Natural killer cell (primary cell): ENCODE measurements at regions not wholly inside any gene's neighbourhood (a gene's known extent, or its start where the extent isn't known, plus 50 kb on each side); places are given as distances from the start of the nearest gene placed in this dataset.

Experiments used
- ATAC-seq, 3 donors: fragments of 150-1000 bp in 2 of 3; fragments of 200-7000 bp in 1 of 3; cut with Tn5 transposase; 1 replicate in 1 of 3; 2 replicates in 2 of 3; pipeline ENCODE4 v1.10.0; 2021; ENCODE audit warnings: mild to moderate bottlenecking in 2 of 3, moderate library complexity in 2 of 3
- DNase-seq, 2 donors: peaks; one replicate each; pipeline versions ENCODE4 v3.0.0 to v3.0.0-alpha.2; 2013 to 2021; ENCODE audit warnings: mixed read lengths in 1 of 2
- H3K27ac ChIP-seq: one replicate; pipeline ENCODE4 v1.5.1; 2013; ENCODE audit warnings: mild to moderate bottlenecking, low read length
- H3K27me3 ChIP-seq: one replicate; pipeline ENCODE4 v1.6.1; 2013; ENCODE audit warnings: low read length; ENCODE audit not compliant: control insufficient read depth, insufficient read depth
- H3K36me3 ChIP-seq: one replicate; pipeline ENCODE4 v1.6.1; 2013; ENCODE audit warnings: low read length; ENCODE audit not compliant: control insufficient read depth, insufficient read depth
- H3K4me1 ChIP-seq: one replicate; pipeline ENCODE4 v1.6.1; 2013; ENCODE audit warnings: low read length; ENCODE audit not compliant: control insufficient read depth, insufficient read depth
- H3K4me3 ChIP-seq: one replicate; pipeline ENCODE4 v1.5.1; 2013; ENCODE audit warnings: low read length
- H3K9me3 ChIP-seq: one replicate; pipeline ENCODE4 v1.6.1; 2013; ENCODE audit warnings: low read length; ENCODE audit not compliant: control insufficient read depth, insufficient read depth
- H3K27ac Mint-ChIP-seq, 2 donors: one replicate each; pipeline ENCODE4 v1.8.0; 2022; ENCODE audit warnings: mild to moderate bottlenecking in 2 of 2, mixed read lengths in 2 of 2, moderate library complexity in 1 of 2
- H3K27me3 Mint-ChIP-seq, 2 donors: one replicate each; pipeline ENCODE4 v1.8.0; 2022; ENCODE audit warnings: low read depth in 2 of 2, mixed read lengths in 2 of 2
- H3K36me3 Mint-ChIP-seq: one replicate; pipeline ENCODE4 v1.8.0; 2022; ENCODE audit warnings: mixed read lengths
- H3K4me1 Mint-ChIP-seq, 2 donors: one replicate each; pipeline ENCODE4 v1.8.0; 2022; ENCODE audit warnings: mixed read lengths in 2 of 2
- H3K4me3 Mint-ChIP-seq: one replicate; pipeline ENCODE4 v1.8.0; 2022; ENCODE audit warnings: mild to moderate bottlenecking, moderate library complexity, mixed read lengths
- H3K9me3 Mint-ChIP-seq, 2 donors: one replicate each; pipeline ENCODE4 v1.8.0; 2022; ENCODE audit warnings: mixed read lengths in 2 of 2
- WGBS: methylation state at CpG from one replicate; pipeline ENCODE4 v1.1.7; 2013; ENCODE audit warnings: missing lambda C conversion rate; ENCODE audit not compliant: insufficient coverage; 5-methylcytosine and 5-hydroxymethylcytosine counted together
- intact Hi-C: fragments of 100-400 bp; cut with micrococcal nuclease; formaldehyde crosslinking; loops from one replicate; pipeline ENCODE4 v1.14.2; 2022
- TF ChIP-seq, protein P1 (sequence below): fragments of 200-600 bp; IDR thresholded peaks from one replicate; pipeline ENCODE4 v1.8.0; 2022; ENCODE audit warnings: antibody characterized with exemption

DNA sequence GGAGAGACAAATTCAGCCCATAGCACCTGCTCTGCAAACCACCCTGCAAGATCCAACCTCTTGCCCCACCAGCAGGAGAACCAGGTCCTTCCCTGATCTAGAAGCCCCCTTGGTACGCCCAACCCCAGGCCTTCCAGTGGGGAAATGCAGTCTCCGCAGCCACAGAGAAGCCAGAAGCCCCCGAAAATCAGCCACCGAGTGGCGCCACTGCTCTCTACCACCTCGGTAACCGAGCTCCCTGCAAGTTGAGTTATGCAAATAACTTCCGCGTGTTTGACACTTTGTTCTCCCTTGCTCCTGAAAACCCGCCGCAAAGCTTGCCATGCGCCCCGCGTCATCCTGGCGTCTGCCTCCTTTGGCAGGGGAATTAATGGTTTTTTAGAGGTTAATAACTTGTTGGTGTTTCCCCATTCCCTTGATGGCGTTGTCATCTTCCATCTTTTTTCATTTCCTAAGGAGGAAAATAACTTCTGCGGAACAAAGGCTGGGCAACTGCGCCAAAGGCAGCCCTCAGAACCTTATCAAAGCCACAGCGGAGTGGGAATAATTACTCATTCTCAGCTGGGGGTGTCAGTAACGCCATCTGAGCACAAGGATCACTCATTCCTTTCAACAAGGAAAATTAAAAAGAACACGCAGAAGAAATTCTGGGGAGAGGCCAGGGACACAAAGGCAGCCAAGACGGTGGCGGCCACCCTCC is 60.4 kb downstream of the FZD10 start:
- no peak for ATAC-seq
- DNase-seq: no peak
- H3K27ac ChIP-seq: no peak overlapping the region
- no peak overlapping the region for H3K4me3 ChIP-seq
- H3K36me3 ChIP-seq: no peaks in the 10 kb centered on the region
- TF ChIP-seq, protein P1, sequence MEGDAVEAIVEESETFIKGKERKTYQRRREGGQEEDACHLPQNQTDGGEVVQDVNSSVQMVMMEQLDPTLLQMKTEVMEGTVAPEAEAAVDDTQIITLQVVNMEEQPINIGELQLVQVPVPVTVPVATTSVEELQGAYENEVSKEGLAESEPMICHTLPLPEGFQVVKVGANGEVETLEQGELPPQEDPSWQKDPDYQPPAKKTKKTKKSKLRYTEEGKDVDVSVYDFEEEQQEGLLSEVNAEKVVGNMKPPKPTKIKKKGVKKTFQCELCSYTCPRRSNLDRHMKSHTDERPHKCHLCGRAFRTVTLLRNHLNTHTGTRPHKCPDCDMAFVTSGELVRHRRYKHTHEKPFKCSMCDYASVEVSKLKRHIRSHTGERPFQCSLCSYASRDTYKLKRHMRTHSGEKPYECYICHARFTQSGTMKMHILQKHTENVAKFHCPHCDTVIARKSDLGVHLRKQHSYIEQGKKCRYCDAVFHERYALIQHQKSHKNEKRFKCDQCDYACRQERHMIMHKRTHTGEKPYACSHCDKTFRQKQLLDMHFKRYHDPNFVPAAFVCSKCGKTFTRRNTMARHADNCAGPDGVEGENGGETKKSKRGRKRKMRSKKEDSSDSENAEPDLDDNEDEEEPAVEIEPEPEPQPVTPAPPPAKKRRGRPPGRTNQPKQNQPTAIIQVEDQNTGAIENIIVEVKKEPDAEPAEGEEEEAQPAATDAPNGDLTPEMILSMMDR: no peak
- Mint-ChIP-seq H3K4me3 (no peak overlapping the region), H3K36me3 (no peaks in the 10 kb centered on the region), H3K27ac (no peak overlapping the region), H3K9me3 (peaks cover 0 to under 1% of the 10 kb centered on the region in 2 donors), H3K27me3 (peaks cover 0 to 4% of the 10 kb centered on the region in 2 donors), H3K4me1 (no peaks in the 10 kb centered on the region)
- no peaks in the 10 kb centered on the region for H3K4me1 ChIP-seq
- intact Hi-C loops: no loop called here
- H3K9me3 ChIP-seq: no peaks in the 10 kb centered on the region
- no peaks in the 10 kb centered on the region for H3K27me3 ChIP-seq
- 63% methylated on average over 23 of the region's 23 CpGs for WGBS

DNA sequence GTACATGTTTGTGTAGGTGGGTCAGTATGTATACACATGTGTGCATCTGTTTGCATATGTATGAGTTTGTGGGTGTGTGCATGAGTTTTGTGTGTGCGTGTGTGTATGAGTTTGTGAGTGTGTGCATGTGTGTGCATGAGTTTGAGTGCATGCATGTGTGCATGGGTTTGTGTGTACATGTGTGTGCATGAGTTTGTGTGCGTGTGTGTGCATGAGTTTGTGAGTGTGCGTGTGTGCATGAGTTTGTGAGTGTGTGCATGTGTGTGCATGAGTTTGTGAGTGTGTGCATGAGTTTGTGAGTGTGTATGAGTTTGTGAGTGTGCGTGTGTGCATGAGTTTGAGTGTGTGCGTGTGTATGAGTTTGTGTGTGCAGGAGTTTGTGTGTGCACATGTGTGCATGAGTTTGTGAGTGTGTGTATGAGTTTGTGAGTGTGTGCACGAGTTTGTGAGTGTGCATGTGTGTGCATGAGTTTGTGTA is 61.5 kb downstream of the FZD10 start:
- H3K4me1 ChIP-seq: no peaks in the 10 kb centered on the region
- H3K9me3 ChIP-seq: no peaks in the 10 kb centered on the region
- H3K27me3 ChIP-seq: no peaks in the 10 kb centered on the region
- TF ChIP-seq, protein P1: no peak
- intact Hi-C loops: no loop called here
- Mint-ChIP-seq H3K27me3 (peaks cover 4% of the 10 kb centered on the region in 2 donors), H3K27ac (no peak overlapping the region), H3K4me3 (no peak overlapping the region), H3K9me3 (no peaks in the 10 kb centered on the region), H3K4me1 (no peaks in the 10 kb centered on the region), H3K36me3 (no peaks in the 10 kb centered on the region)
- no peak overlapping the region for H3K4me3 ChIP-seq
- no peaks in the 10 kb centered on the region for H3K36me3 ChIP-seq
- 85% methylated on average over 6 of the region's 6 CpGs for WGBS
- ATAC-seq (peak in 1 of 3 donors; percentile 31), DNase-seq (no peak)
- no peak overlapping the region for H3K27ac ChIP-seq

DNA sequence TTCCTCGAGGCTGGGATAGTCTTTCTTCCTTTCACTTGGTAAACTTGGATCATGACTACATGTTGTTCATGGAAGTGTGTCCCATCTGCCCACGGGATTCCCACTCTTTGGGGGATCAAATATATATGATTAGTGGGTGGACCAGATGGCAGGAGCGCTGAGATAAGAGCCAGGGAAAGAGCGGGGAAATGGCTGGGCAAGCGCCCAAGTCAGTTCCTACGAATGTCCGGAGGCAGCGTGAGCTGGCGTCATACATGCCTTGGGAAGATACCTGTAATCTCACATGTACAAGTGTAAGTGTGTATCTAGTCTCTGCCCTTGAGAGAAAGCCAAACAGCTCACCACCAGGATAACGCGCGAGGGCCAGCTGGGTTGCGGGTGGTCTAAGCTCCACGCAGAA is 62.3 kb downstream of the FZD10 start:
- ATAC-seq (no peak), DNase-seq (no peak)
- WGBS: 92% methylated on average over 14 of the region's 14 CpGs
- Histone ChIP-seq H3K9me3 (no peaks in the 10 kb centered on the region), H3K36me3 (no peaks in the 10 kb centered on the region), H3K27me3 (no peaks in the 10 kb centered on the region), H3K4me1 (no peaks in the 10 kb centered on the region), H3K4me3 (no peak overlapping the region), H3K27ac (no peak overlapping the region)
- TF ChIP-seq, protein P1: no peak
- no peaks in the 10 kb centered on the region for H3K36me3 Mint-ChIP-seq
- no peaks in the 10 kb centered on the region for H3K4me1 Mint-ChIP-seq
- intact Hi-C loops: no loop called here
- H3K27me3 Mint-ChIP-seq: peaks cover 4 to 6% of the 10 kb centered on the region in 2 donors
- H3K27ac Mint-ChIP-seq: no peak overlapping the region
- H3K4me3 Mint-ChIP-seq: no peak overlapping the region
- peaks cover 0 to under 1% of the 10 kb centered on the region in 2 donors for H3K9me3 Mint-ChIP-seq

DNA sequence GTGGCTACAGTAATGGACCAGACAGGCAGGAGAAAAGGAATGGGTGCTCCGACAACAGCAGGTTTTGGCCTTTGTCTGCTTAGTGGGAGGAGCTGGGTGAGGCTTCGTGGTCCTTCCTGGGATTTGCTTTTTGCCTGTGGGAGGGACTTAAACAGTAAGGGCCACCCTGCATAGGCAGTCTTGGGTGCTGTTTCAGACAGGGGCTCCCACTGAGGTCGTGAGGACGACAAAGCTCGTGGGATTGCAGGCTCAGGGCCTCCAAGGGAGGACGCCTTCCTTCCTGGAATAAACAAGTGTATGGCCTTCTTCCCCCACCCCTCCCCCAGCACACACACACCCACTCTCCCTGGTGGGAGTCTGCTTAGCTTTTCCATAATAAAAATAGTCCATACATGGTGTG is 63.1 kb downstream of the FZD10 start:
- no peak overlapping the region for H3K4me3 Mint-ChIP-seq

More for the DNA sequence above, 63.1 kb downstream of the FZD10 start:
- Histone ChIP-seq H3K27me3 (no peaks in the 10 kb centered on the region), H3K4me1 (no peaks in the 10 kb centered on the region), H3K27ac (no peak overlapping the region), H3K36me3 (no peaks in the 10 kb centered on the region), H3K4me3 (no peak overlapping the region), H3K9me3 (no peaks in the 10 kb centered on the region)
- Mint-ChIP-seq H3K27ac (no peak overlapping the region), H3K9me3 (peaks cover 2 to 5% of the 10 kb centered on the region in 2 donors), H3K27me3 (peaks cover 4 to 6% of the 10 kb centered on the region in 2 donors), H3K36me3 (no peaks in the 10 kb centered on the region), H3K4me1 (no peaks in the 10 kb centered on the region)
- WGBS: 42% methylated on average over 6 of the region's 6 CpGs
- no peak for DNase-seq
- no peak for ATAC-seq
- TF ChIP-seq, protein P1: no peak
- intact Hi-C loops: no loop called here
